Trophoblast cell (in vitro differentiated cells and primary cell): ENCODE measurements at regions not wholly inside any gene's neighbourhood (a gene's known extent, or its start where the extent isn't known, plus 50 kb on each side); places are given as distances from the start of the nearest gene placed in this dataset.
"Not testable (repeated sequence)": the region's sequence is repeated elsewhere in the genome, so short reads cannot be mapped to it uniquely, and the experiment has no call there.

Source experiments
- DNase-seq, 2 donors: peaks; one replicate each; pipeline ENCODE4 v3.0.0-alpha.2; 2016
- H2AFZ ChIP-seq: 2 replicates; pipeline ENCODE4 v1.6.1; 2013; ENCODE audit warnings: low read length, moderate library complexity, mild to moderate bottlenecking; ENCODE audit not compliant: insufficient read depth, poor library complexity
- H2AK5ac ChIP-seq: 2 replicates; pipeline ENCODE4 v1.6.1; 2013; ENCODE audit warnings: mild to moderate bottlenecking, low read length
- H2BK120ac ChIP-seq: 2 replicates; pipeline ENCODE4 v1.6.1; 2013; ENCODE audit warnings: low read length, mild to moderate bottlenecking, moderate library complexity; ENCODE audit not compliant: insufficient read depth, poor library complexity
- H2BK12ac ChIP-seq: 2 replicates; pipeline ENCODE4 v1.6.1; 2013; ENCODE audit warnings: mild to moderate bottlenecking, low read length, moderate library complexity
- H2BK5ac ChIP-seq: 2 replicates; pipeline ENCODE4 v1.6.1; 2013; ENCODE audit warnings: low read length, low read depth, moderate library complexity, mild to moderate bottlenecking; ENCODE audit not compliant: poor library complexity
- H3K14ac ChIP-seq: 2 replicates; pipeline ENCODE4 v1.6.1; 2013; ENCODE audit warnings: mild to moderate bottlenecking, low read length
- H3K18ac ChIP-seq: 2 replicates; pipeline ENCODE4 v1.6.1; 2013; ENCODE audit warnings: mild to moderate bottlenecking, low read length
- H3K23ac ChIP-seq: 2 replicates; pipeline ENCODE4 v1.6.1; 2013; ENCODE audit warnings: low read length
- H3K27ac ChIP-seq: 2 replicates; pipeline ENCODE4 v1.5.1; 2013; ENCODE audit warnings: low read depth, mild to moderate bottlenecking, inconsistent platforms, low read length, moderate library complexity
- H3K27me3 ChIP-seq: 2 replicates; pipeline ENCODE4 v1.6.1; 2013; ENCODE audit warnings: inconsistent platforms, mild to moderate bottlenecking, low read length, moderate library complexity; ENCODE audit not compliant: insufficient read depth
- H3K36me3 ChIP-seq, 2 experiments: 1 replicate in 1 of 2; 2 replicates in 1 of 2; pipeline ENCODE4 v1.6.1; 2013; ENCODE audit warnings: low read length in 2 of 2, mild to moderate bottlenecking in 2 of 2, moderate library complexity in 1 of 2; ENCODE audit not compliant: insufficient read depth in 2 of 2, control insufficient read depth in 1 of 2
- H3K4ac ChIP-seq: 2 replicates; pipeline ENCODE4 v1.6.1; 2013; ENCODE audit warnings: low read depth, mild to moderate bottlenecking, low read length, moderate library complexity
- H3K4me1 ChIP-seq, 2 experiments: 1 replicate in 1 of 2; 2 replicates in 1 of 2; pipeline ENCODE4 v1.6.1; 2013; ENCODE audit warnings: low read length in 2 of 2, mild to moderate bottlenecking in 2 of 2, moderate library complexity in 1 of 2; ENCODE audit not compliant: insufficient read depth in 2 of 2, control insufficient read depth in 1 of 2
- H3K4me2 ChIP-seq: 2 replicates; pipeline ENCODE4 v1.6.1; 2013; ENCODE audit warnings: inconsistent platforms, mild to moderate bottlenecking, low read length, moderate library complexity
- H3K4me3 ChIP-seq: 2 replicates; pipeline ENCODE4 v1.5.1; 2013; ENCODE audit warnings: mild to moderate bottlenecking, low read depth, low read length, inconsistent platforms
- H3K79me1 ChIP-seq: one replicate; pipeline ENCODE4 v1.6.1; 2013; ENCODE audit warnings: low read length
- H3K79me2 ChIP-seq: 2 replicates; pipeline ENCODE4 v1.6.1; 2013; ENCODE audit warnings: low read length, mild to moderate bottlenecking; ENCODE audit not compliant: control insufficient read depth, insufficient read depth, poor library complexity
- H3K9ac ChIP-seq: 2 replicates; pipeline ENCODE4 v1.6.1; 2013; ENCODE audit warnings: mild to moderate bottlenecking, low read length
- H3K9me3 ChIP-seq: 2 replicates; pipeline ENCODE4 v1.6.1; 2013; ENCODE audit warnings: low read depth, mild to moderate bottlenecking, control low read depth, inconsistent platforms, low read length; ENCODE audit not compliant: insufficient read depth
- H4K12ac ChIP-seq: 2 replicates; pipeline ENCODE4 v1.6.1; 2013; ENCODE audit warnings: low read depth, mild to moderate bottlenecking, low read length, moderate library complexity
- H4K8ac ChIP-seq: 2 replicates; pipeline ENCODE4 v1.6.1; 2013; ENCODE audit warnings: low read depth, mild to moderate bottlenecking, low read length, moderate library complexity
- H4K91ac ChIP-seq: one replicate; pipeline ENCODE4 v1.6.1; 2013; ENCODE audit warnings: low read depth, mild to moderate bottlenecking, low read length, moderate library complexity
- WGBS: extraction: QIAGEN DNeasy Blood & Tissue Kit; methylation state at CpG from one replicate; pipeline ENCODE4 v1.1.7; 2013; ENCODE audit warnings: missing lambda C conversion rate; ENCODE audit not compliant: insufficient read length, insufficient coverage; ENCODE audit errors: extremely low coverage; 5-methylcytosine and 5-hydroxymethylcytosine counted together

GRCh38 chr12:9363145-9363544, 154.9 kb upstream of the PZP start:
- Histone ChIP-seq H3K4me2 (no peak overlapping the region), H3K27ac (no peak overlapping the region), H3K4ac (no peak overlapping the region), H2AK5ac (no peak overlapping the region), H4K12ac (no peak overlapping the region), H3K4me3 (no peak overlapping the region), H4K91ac (no peak overlapping the region), H2BK12ac (no peak overlapping the region), H3K79me1 (no peaks in the 10 kb centered on the region), H3K18ac (no peak overlapping the region), H3K14ac (no peak overlapping the region), H3K4me1 (no peaks in the 10 kb centered on the region), H3K23ac (no peak overlapping the region), H2BK5ac (no peak overlapping the region), H3K9me3 (no peaks in the 10 kb centered on the region), H3K79me2 (no peaks in the 10 kb centered on the region), H4K8ac (no peak overlapping the region), H2BK120ac (no peak overlapping the region), H3K27me3 (no peaks in the 10 kb centered on the region), H3K9ac (no peak overlapping the region), H2AFZ (no peak overlapping the region), H3K36me3 (no peaks in the 10 kb centered on the region)
- DNase-seq: no peak
- no CpG with 5 or more reads among the region's 6 CpGs for WGBS

- Histone ChIP-seq H2AFZ (no peak overlapping the region), H3K14ac (no peak overlapping the region), H3K4me2 (no peak overlapping the region), H3K79me2 (no peaks in the 10 kb centered on the region), H3K36me3 (no peaks in the 10 kb centered on the region), H3K9me3 (no peaks in the 10 kb centered on the region), H4K12ac (no peak overlapping the region), H4K8ac (no peak overlapping the region), H3K27ac (no peak overlapping the region), H4K91ac (no peak overlapping the region), H2AK5ac (no peak overlapping the region), H3K27me3 (no peaks in the 10 kb centered on the region), H3K4me3 (no peak overlapping the region), H3K18ac (no peak overlapping the region), H2BK120ac (no peak overlapping the region), H3K79me1 (no peaks in the 10 kb centered on the region), H2BK5ac (no peak overlapping the region), H3K23ac (no peak overlapping the region), H3K4ac (no peak overlapping the region), H3K4me1 (no peaks in the 10 kb centered on the region), H2BK12ac (no peak overlapping the region), H3K9ac (no peak overlapping the region)
- no peak for DNase-seq
- no CpG with 5 or more reads among the region's 12 CpGs for WGBS
Measured at GRCh38 chr12:9361879-9362326, 153.7 kb upstream of the PZP start.

- not testable (repeated sequence) for H2AK5ac ChIP-seq, H3K18ac ChIP-seq, H3K4ac ChIP-seq, H3K23ac ChIP-seq, H2AFZ ChIP-seq, H2BK5ac ChIP-seq, H3K79me1 ChIP-seq, H3K4me1 ChIP-seq, H2BK120ac ChIP-seq, H3K9ac ChIP-seq, H4K8ac ChIP-seq, H3K27ac ChIP-seq, H3K4me3 ChIP-seq, H3K79me2 ChIP-seq, H4K91ac ChIP-seq, H4K12ac ChIP-seq, H2BK12ac ChIP-seq, H3K36me3 ChIP-seq, H3K27me3 ChIP-seq, H3K4me2 ChIP-seq, H3K14ac ChIP-seq, DNase-seq
- WGBS: no CpG with 5 or more reads among the region's 4 CpGs
- H3K9me3 ChIP-seq: peaks cover 16% of the 10 kb centered on the region
Measured at GRCh38 chr12:9354009-9354754, 146.0 kb upstream of the PZP start.

GRCh38 chr12:9351136-9351535, 142.9 kb upstream of the PZP start:
- Histone ChIP-seq H3K4me3 (no peak overlapping the region), H4K8ac (no peak overlapping the region), H3K9me3 (peaks cover 16% of the 10 kb centered on the region), H3K79me2 (no peaks in the 10 kb centered on the region), H3K18ac (no peak overlapping the region), H3K23ac (no peak overlapping the region), H2AFZ (no peak overlapping the region), H3K79me1 (no peaks in the 10 kb centered on the region), H2BK5ac (no peak overlapping the region), H3K36me3 (no peaks in the 10 kb centered on the region), H3K27me3 (no peaks in the 10 kb centered on the region), H3K9ac (no peak overlapping the region), H2BK12ac (no peak overlapping the region), H4K12ac (no peak overlapping the region), H2AK5ac (no peak overlapping the region), H3K4ac (no peak overlapping the region), H3K27ac (no peak overlapping the region), H3K4me1 (no peaks in the 10 kb centered on the region), H2BK120ac (no peak overlapping the region), H3K14ac (no peak overlapping the region), H4K91ac (no peak overlapping the region), H3K4me2 (no peak overlapping the region)
- WGBS: no CpG with 5 or more reads among the region's 2 CpGs
- DNase-seq: no peak
